NCI-H1436 (cell line): ENCODE measurements at regions not wholly inside any gene's neighbourhood (a gene's known extent, or its start where the extent isn't known, plus 50 kb on each side); places are given as distances from the start of the nearest gene placed in this dataset.
"Not testable (repeated sequence)": the region's sequence is repeated elsewhere in the genome, so short reads cannot be mapped to it uniquely, and the experiment has no call there.

Experiments used
- DNase-seq: peaks from one replicate; lab custom pipeline; 2025; lab: John Stamatoyannopoulos, UW

GRCh38 chr3:180420016-180420415 lies 181.9 kb upstream of the TTC14 start:
- DNase-seq = no peak

GRCh38 chr3:180420804-180421203 lies 181.2 kb upstream of the TTC14 start:
- DNase-seq = no peak

DNA sequence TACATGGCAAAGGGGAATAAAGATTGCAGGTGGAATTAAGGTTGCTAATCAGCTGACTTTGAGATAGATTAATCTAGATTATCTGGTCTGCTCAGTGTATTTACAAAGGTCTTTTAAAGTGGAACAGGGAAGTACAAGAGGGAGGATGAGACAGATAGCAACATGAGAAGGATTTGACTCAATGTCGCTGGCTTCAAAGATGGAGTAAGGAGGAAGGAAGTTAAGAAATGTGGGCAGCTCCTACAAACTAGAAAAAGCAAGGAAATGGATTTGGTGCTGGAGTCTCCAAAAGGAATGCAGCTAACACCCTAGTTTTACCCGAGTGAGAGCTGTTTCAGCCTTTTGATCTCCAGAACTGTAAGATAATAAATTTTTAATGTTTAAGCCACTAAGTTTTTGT lies 180.7 kb upstream of the TTC14 start:
- no peak for DNase-seq

DNA sequence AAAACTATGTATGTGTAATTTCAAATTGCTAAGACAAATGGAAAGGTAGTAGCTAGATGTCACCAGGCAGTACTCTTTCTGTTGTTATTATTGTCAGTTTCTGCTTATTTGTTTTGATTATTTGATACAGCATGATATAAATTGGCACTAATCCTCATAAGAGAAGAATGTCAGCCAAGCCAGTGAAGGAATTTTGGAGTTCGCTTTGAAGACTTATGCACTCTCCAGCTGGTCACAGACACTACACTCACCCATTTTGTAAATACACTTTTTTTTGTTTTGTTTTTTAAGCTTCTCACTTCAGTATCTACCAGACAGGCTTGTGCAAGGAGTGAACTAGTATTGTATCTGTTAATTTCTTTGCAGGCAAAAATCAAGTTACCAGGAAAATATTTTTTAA lies 180.2 kb upstream of the TTC14 start:
- no peak for DNase-seq

DNA sequence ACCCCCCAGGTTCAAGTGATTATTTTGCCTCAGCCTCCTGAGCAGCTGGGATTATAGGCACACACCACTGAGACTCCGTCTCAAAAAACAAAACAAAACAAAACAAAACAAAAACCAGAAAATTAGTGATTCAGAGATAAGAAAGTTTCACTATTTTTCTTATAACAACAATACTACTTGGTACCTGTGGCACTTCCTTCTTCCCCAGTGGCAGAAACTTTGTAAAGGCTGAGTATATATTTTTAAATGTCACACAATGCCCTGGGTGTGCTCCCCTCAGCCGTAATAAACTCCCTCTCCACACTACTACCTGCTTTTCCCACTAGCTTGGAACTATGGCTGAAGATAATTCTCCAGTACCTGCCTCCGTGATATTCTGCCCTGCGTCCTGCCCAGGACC lies 177.7 kb upstream of the TTC14 start:
- DNase-seq = not testable (repeated sequence)

- DNase-seq = no peak
Observed at GRCh38 chr3:180430896-180431295, 171.1 kb upstream of the TTC14 start.

DNA sequence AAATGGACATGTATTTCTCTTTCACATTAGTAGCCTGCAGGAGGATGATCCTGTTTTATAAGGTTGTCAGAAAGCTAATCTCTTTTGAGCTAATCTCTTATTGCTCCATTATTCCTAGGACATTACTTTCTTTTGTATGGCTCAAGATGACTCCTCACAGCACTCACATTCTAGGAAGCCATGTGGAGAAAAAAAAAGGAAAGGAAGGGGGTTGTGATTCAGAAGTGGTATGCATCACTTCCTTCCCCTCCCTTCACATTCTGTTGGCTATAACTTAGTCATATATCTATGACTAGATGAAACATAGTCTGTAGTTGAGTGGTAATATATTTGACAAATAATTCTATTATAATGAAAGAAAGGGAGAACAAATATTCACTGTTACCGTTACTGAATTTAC lies 168.8 kb upstream of the TTC14 start:
- no peak for DNase-seq

DNA sequence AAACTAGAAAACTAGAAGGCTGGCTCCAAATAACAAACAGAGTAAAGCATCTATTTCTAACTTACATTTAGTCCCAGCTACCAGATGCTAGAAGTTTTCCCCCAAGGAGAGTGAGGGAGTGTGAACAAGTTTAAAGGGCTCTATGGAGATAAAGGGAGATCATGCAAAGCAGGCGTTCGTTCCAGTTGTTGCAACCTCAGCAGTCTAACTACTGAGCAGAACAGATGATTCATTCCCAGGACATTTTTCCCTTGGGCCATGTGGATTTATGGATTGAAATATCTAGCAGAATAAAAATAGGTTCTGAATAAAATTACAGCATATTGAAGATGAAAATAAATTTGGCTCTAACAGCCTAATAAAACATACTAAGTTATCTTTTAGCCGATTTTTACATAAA lies 154.8 kb upstream of the TTC14 start:
- no peak for DNase-seq

- not testable (repeated sequence) for DNase-seq
Observed at GRCh38 chr3:180448407-180448806, 153.6 kb upstream of the TTC14 start.

GRCh38 chr3:180457225-180457624 lies 144.7 kb upstream of the TTC14 start:
- no peak for DNase-seq

DNA sequence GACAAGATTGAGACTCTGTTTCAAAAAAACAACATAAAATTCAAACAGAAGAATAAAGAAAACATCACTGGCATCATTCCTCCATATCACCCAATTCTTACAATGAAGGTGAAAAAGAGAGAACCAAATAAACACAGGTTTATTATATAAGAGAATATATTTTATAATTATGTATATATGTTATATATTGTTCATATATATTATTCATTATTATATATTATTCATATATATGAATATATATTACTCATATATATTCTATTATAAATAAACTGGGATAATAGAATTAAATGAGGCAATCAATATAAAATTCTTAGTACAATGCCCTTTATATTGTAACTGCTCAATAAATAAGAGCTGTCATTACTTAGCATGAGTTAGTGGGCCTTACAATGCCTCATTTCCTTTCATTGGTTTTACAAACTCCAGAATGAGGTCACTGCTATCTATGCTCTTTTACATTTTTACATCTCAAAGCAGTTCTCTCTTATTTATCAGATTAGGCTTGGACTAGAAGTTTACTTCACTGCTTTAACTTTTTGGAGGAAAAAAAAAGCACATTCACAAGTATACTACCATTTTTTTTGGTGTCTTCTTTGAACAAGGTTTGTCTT lies 135.5 kb upstream of the TTC14 start:
- no peak for DNase-seq

GRCh38 chr3:180467177-180467576 lies 134.8 kb upstream of the TTC14 start:
- no peak for DNase-seq

- no peak for DNase-seq
Observed at GRCh38 chr3:180469149-180469548, 132.8 kb upstream of the TTC14 start.

DNA sequence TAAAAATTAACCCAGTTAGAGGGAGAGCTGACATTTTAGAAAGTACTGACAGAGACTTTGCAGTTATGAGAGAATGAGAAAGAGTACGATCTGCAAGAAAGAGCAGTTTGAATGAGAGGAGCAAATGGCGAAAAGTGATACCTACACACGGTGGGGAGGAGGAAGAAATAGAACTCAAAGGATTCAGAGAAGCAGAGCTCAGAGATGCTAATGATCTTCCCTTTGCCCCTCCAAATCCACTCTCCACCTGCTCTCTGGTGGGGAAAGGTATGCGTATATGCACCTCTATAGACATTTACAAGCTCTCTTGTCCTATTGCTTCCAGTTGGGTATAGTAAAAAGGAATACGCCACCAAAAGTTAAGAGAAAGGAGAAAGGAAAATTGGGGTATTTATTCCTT lies 123.3 kb upstream of the TTC14 start:
- DNase-seq = no peak

- DNase-seq = no peak
Observed at GRCh38 chr3:180492047-180492446, 109.9 kb upstream of the TTC14 start.

DNA sequence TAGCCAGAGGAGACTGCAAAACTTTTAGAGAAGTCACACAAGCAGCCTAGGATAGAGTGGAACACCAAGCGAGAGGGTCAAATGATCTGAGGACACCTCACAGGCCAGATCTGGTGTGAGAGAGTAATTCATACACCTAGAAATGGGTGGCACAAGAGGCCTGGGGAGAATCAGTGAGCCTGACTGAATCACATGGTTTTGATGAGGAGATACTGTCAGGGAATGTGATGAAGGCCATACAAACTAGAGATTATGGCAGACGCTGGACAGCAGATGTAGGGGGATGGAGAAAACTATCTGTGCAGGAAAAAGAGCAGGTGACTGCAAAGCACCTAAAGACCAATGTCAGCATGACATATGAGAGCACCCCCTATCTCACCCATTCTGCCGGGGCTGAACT lies 105.0 kb upstream of the TTC14 start:
- DNase-seq = no peak

DNA sequence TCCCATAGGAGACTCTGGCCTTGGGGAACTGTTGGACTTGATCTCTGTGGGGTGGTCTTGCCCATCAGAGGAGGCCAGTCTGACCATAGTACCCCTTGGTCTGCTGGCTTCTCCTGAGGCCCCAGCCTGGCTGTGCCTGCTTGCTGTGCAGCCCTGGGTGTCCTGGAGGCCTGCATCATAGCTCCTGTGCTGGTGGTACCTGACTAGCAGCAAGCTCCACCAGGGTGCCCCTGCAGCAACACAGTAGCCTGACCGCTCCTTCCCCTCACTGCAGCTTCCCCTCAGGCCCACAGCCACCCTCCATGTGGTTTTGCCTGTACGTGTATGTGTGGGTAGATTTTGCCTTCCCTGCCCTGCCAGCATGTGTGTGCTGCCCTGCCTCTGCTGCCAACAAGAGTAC lies 85.6 kb upstream of the TTC14 start:
- no peak for DNase-seq

- DNase-seq = no peak
Observed at GRCh38 chr3:180523040-180523439, 78.9 kb upstream of the TTC14 start.

DNA sequence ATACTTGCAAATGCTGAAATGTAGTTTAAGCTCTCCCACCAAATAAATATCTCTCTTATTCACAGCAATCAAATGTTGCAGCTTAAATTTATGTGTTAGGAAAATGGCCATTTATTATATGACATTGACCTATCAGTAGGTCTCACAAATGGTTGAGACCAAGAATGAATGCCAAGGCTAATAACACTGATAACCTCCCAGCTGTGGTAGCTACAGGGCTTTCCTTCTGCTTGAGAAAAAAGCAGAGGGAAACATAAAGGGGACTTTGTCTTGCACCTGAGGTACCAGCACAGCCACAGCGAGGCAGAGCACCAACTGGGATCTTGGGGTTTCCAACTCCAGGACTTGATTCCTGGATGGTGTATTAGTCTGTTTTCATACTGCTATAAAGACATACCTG lies 73.1 kb upstream of the TTC14 start:
- DNase-seq = no peak

DNA sequence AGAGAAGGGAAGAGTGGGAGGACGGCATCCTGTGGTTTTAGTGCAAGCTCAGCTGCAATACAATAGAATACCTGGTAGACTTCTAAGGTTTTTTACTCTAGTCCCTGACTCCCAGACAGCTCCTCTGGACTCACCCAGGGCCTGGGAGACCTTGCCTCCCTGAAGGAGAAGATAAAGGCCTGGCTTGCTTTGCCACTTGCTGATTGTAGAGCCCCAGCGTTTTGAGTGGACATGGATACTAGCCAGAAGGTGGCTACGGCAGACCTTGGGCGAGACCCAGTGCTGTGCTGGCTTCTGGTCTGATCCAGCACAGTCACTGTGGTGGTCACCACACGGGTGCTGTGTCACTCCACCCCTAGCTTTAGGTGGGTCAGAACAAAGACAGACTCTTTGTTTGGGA lies 72.2 kb upstream of the TTC14 start:
- no peak for DNase-seq

DNA sequence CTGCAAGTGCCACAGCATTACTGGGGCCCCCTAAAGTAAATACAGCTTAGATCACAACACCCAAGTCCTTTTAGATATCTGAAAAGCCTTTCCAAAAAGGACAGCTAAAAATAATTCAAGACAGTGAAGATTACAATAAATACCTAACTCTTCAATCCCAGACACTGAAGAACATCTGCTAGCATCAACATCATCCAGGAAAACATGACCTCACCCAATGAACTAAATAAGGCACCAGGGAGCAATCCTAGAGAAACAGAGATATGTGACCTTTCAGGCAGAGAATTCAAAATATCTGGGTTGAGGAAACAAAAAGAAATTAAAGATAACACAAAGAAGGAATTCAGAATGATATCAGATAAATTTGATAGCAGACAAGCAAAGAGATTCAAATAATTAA lies 71.7 kb upstream of the TTC14 start:
- DNase-seq = no peak

GRCh38 chr3:180531303-180532278 lies 70.4 kb upstream of the TTC14 start:
- DNase-seq = no peak

GRCh38 chr3:180534828-180535227 lies 67.1 kb upstream of the TTC14 start:
- DNase-seq = no peak

DNA sequence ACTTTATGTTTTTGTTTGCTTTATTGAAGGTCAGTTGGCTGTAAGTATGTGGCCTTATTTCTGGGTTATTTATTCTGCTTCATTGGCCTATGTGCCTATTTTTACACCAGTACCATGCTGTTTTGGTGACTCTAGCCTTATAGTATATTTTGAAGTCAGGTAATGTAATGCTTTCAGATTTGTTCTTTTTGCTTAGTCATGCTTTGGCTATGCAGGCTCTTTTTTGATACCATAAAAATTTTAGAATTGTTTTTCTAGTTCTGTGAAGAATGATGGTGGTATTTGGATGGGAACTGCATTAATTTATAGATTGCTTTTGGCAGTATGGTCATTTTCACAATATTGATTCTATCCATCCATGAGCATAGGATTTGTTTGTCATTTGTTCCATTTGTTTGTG lies 63.5 kb upstream of the TTC14 start:
- DNase-seq = no peak
